Panc1 (cell line): ENCODE measurements at regions not wholly inside any gene's neighbourhood (a gene's known extent, or its start where the extent isn't known, plus 50 kb on each side); places are given as distances from the start of the nearest gene placed in this dataset.

Source experiments
- ATAC-seq: fragments of 200-7000 bp; cut with Tn5 transposase; 2 replicates; pipeline ENCODE4 v1.9.1; 2020; ENCODE audit warnings: mild to moderate bottlenecking, moderate library complexity
- BruUV-seq: library from RNA; stranded (reverse); fragments of 400-500 nt; replicated peaks from 2 replicates; lab custom pipeline; 2021; lab: Mats Ljungman, UMichigan
- CTCF ChIA-PET: fragments of 300-600 bp; sonication (Branson Sonifier 250); formaldehyde crosslinking; loops from one replicate; lab custom pipeline; 2022; ENCODE audit warnings: antibody characterized with exemption; lab: Charles Lee
- POLR2A ChIA-PET: fragments of 300-600 bp; sonication (Branson Sonifier 250); formaldehyde crosslinking; loops from one replicate; lab custom pipeline; 2022; ENCODE audit warnings: antibody characterized with exemption; lab: Charles Lee
- DNase-seq: peaks from one replicate; pipeline ENCODE4 v3.0.0-alpha.2; 2010; ENCODE audit warnings: low read depth, low spot score
- H3K27ac ChIP-seq: 2 replicates; pipeline ENCODE4 v1.5.1; 2011; ENCODE audit warnings: mild to moderate bottlenecking, low read length, inconsistent platforms
- H3K27me3 ChIP-seq: fragments of 200-500 bp; sonication (Bioruptor generic); 2 replicates; pipeline ENCODE4 v1.6.0; 2014; ENCODE audit warnings: low read length, inconsistent platforms; ENCODE audit not compliant: control insufficient read depth, insufficient read depth
- H3K36me3 ChIP-seq: fragments of 200-500 bp; sonication (Bioruptor generic); 2 replicates; pipeline ENCODE4 v1.5.1; 2014; ENCODE audit warnings: inconsistent platforms, mild to moderate bottlenecking, low read length, moderate library complexity; ENCODE audit not compliant: control insufficient read depth, insufficient read depth
- H3K4me1 ChIP-seq: 2 replicates; pipeline ENCODE4 v1.5.1; 2011; ENCODE audit warnings: inconsistent platforms, mild to moderate bottlenecking, low read length, moderate library complexity; ENCODE audit not compliant: control insufficient read depth, insufficient read depth
- H3K4me3 ChIP-seq, 2 experiments: 2 replicates each; pipeline ENCODE4 v1.5.1; 2011 to 2012; ENCODE audit warnings: low read depth in 2 of 2, low read length in 2 of 2, mild to moderate bottlenecking in 2 of 2, inconsistent platforms in 1 of 2, moderate library complexity in 1 of 2
- H3K9me3 ChIP-seq: fragments of 200-500 bp; sonication (Bioruptor generic); 2 replicates; pipeline ENCODE4 v1.5.1; 2014; ENCODE audit warnings: low read depth, mild to moderate bottlenecking, inconsistent platforms, low read length, moderate library complexity; ENCODE audit not compliant: control insufficient read depth, insufficient read depth
- POLR2AphosphoS5 ChIP-seq: IDR thresholded peaks from 2 replicates; pipeline ENCODE4 v1.6.1; 2012; ENCODE audit warnings: mild to moderate bottlenecking, low read depth, low read length, moderate library complexity
- SIN3A ChIP-seq: IDR thresholded peaks from 2 replicates; pipeline ENCODE4 v1.6.1; 2012; ENCODE audit warnings: low read depth, mild to moderate bottlenecking, low read length, moderate library complexity, borderline replicate concordance; ENCODE audit not compliant: insufficient read depth
- TCF7L2 ChIP-seq: IDR thresholded peaks from 2 replicates; pipeline ENCODE4 v1.6.1; 2011; ENCODE audit warnings: mild to moderate bottlenecking, low read depth, low read length, inconsistent platforms
- in situ Hi-C: cut with HindIII; loops from 2 replicates; pipeline ENCODE4 v1.10.0; 2016; ENCODE audit warnings: low sequenced_read_pairs, low pct_unique_long_range_greater_than_20kb
- intact Hi-C: fragments of 100-400 bp; cut with micrococcal nuclease; formaldehyde crosslinking; loops from one replicate; pipeline ENCODE4 v1.10.0; 2022; ENCODE audit not compliant: unreplicated experiment
- TF ChIP-seq, protein P1 (sequence below), 2 experiments: IDR thresholded peaks; 2 replicates each; pipeline ENCODE4 v1.6.1; 2011 to 2012; ENCODE audit warnings: low read depth in 2 of 2, control low read depth in 1 of 2, low read length in 1 of 2, mild to moderate bottlenecking in 1 of 2, moderate library complexity in 1 of 2; ENCODE audit not compliant: insufficient read depth in 1 of 2
- TF ChIP-seq, protein P2 (sequence below): fragments of 450-650 bp; IDR thresholded peaks from 2 replicates; pipeline ENCODE4 v1.5.1; 2017; ENCODE audit warnings: mild to moderate bottlenecking

DNA sequence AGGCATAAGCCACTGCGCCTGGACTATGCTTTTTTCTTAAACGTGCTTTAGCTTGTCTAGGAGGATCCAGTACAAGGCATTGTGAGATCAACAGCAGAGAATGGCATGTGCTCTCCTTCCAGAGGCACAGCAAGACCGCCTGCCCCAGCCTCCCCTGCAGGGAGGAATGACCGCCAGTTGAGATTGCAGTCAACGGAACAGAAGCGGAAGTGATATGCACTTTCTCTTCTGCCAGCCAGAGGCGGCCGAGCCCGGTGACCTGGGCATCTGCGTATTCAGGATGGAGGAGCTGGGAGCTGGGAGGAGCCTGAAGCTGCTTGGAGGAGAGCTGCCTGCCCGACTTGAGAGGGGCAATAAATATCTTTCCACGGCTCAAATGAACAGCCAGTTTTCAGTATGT is 243.0 kb downstream of the CTTN start:
- ATAC-seq (no peak), DNase-seq (no peak)
- no TSS peak for BruUV-seq
- H3K36me3 ChIP-seq: no peaks in the 10 kb centered on the region
- ChIA-PET POLR2A (no interaction called here), CTCF (no interaction called here)
- in situ Hi-C loops: no loop called here
- no peak overlapping the region for H3K27ac ChIP-seq
- peaks cover 4% of the 10 kb centered on the region; the same call in 1 of the 2 replicates for H3K27me3 ChIP-seq
- H3K4me1 ChIP-seq: no peaks in the 10 kb centered on the region
- no peak overlapping the region for H3K4me3 ChIP-seq
- TF ChIP-seq, protein P1, sequence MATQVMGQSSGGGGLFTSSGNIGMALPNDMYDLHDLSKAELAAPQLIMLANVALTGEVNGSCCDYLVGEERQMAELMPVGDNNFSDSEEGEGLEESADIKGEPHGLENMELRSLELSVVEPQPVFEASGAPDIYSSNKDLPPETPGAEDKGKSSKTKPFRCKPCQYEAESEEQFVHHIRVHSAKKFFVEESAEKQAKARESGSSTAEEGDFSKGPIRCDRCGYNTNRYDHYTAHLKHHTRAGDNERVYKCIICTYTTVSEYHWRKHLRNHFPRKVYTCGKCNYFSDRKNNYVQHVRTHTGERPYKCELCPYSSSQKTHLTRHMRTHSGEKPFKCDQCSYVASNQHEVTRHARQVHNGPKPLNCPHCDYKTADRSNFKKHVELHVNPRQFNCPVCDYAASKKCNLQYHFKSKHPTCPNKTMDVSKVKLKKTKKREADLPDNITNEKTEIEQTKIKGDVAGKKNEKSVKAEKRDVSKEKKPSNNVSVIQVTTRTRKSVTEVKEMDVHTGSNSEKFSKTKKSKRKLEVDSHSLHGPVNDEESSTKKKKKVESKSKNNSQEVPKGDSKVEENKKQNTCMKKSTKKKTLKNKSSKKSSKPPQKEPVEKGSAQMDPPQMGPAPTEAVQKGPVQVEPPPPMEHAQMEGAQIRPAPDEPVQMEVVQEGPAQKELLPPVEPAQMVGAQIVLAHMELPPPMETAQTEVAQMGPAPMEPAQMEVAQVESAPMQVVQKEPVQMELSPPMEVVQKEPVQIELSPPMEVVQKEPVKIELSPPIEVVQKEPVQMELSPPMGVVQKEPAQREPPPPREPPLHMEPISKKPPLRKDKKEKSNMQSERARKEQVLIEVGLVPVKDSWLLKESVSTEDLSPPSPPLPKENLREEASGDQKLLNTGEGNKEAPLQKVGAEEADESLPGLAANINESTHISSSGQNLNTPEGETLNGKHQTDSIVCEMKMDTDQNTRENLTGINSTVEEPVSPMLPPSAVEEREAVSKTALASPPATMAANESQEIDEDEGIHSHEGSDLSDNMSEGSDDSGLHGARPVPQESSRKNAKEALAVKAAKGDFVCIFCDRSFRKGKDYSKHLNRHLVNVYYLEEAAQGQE (IDR thresholded peaks at IDR 0.05; ENCODE audit: insufficient read depth in 1 of 2, low read depth in 2 of 2, low read length in 1 of 2): no peak
- no peak for TF ChIP-seq POLR2AphosphoS5
- TF ChIP-seq, protein P2, sequence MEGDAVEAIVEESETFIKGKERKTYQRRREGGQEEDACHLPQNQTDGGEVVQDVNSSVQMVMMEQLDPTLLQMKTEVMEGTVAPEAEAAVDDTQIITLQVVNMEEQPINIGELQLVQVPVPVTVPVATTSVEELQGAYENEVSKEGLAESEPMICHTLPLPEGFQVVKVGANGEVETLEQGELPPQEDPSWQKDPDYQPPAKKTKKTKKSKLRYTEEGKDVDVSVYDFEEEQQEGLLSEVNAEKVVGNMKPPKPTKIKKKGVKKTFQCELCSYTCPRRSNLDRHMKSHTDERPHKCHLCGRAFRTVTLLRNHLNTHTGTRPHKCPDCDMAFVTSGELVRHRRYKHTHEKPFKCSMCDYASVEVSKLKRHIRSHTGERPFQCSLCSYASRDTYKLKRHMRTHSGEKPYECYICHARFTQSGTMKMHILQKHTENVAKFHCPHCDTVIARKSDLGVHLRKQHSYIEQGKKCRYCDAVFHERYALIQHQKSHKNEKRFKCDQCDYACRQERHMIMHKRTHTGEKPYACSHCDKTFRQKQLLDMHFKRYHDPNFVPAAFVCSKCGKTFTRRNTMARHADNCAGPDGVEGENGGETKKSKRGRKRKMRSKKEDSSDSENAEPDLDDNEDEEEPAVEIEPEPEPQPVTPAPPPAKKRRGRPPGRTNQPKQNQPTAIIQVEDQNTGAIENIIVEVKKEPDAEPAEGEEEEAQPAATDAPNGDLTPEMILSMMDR: no peak
- TF ChIP-seq TCF7L2: no peak
- TF ChIP-seq SIN3A: no peak
- H3K9me3 ChIP-seq: no peaks in the 10 kb centered on the region
- intact Hi-C loops: no loop called here

DNA sequence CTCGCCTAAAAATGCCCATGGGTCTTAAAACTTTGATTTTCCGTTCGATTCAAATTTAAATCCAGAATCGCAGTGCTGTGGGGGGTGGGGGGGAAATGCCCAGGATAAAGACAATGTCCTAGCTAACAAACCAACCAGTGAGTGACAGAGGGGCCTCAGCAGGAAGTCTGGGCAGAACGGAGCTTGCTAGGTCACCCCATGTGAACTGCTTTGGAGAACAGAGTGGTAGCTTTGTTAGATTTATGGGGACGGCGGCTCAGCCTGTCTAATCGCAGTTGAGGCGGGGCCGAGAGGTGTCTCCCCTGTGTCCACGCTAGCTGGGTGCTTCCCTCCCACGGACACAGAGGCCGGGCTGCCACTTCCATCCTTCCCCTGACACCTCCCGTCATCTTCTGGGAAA is 243.9 kb downstream of the CTTN start:
- Histone ChIP-seq H3K27me3 (peaks cover 5% of the 10 kb centered on the region; the same call in 1 of the 2 replicates), H3K9me3 (no peaks in the 10 kb centered on the region), H3K27ac (no peak overlapping the region), H3K36me3 (no peaks in the 10 kb centered on the region), H3K4me1 (no peaks in the 10 kb centered on the region), H3K4me3 (no peak overlapping the region)
- DNase-seq: no peak
- no peak for ATAC-seq
- in situ Hi-C loops: no loop called here
- TF ChIP-seq, protein P1 (IDR thresholded peaks at IDR 0.05; ENCODE audit: insufficient read depth in 1 of 2, low read depth in 2 of 2, low read length in 1 of 2): no peak
- no peak for TF ChIP-seq POLR2AphosphoS5
- CTCF ChIA-PET: no interaction called here
- BruUV-seq: no TSS peak
- intact Hi-C loops: no loop called here
- POLR2A ChIA-PET: no interaction called here
